ENCODE measurements at regions not wholly inside any gene's neighbourhood (a gene's known extent, or its start where the extent isn't known, plus 50 kb on each side); places are given as distances from the start of the nearest gene placed in this dataset.

- H3K4me3 ChIP-seq = no peak overlapping the region
- no peak for DNase-seq (ENCODE audit: low spot score in 2 of 2)
- no peaks in the 10 kb centered on the region for H3K27me3 ChIP-seq
- no peak overlapping the region for H3K27ac ChIP-seq
- no peaks in the 10 kb centered on the region for H3K36me3 ChIP-seq
- WGBS = 75% methylated on average over 4 of the region's 4 CpGs
- no peaks in the 10 kb centered on the region for H3K9me3 ChIP-seq
- peaks cover 4% of the 10 kb centered on the region for H3K4me1 ChIP-seq
- TF ChIP-seq POLR2AphosphoS5 (IDR thresholded peaks at IDR 0.05) (no peak), EP300 (IDR thresholded peaks at IDR 0.05) (no peak), CTCF (IDR thresholded peaks at IDR 0.05) (no peak), POLR2A (IDR thresholded peaks at IDR 0.05) (no peak)
These were observed 82.7 kb upstream of the ASIC2 start for GRCh38 chr17:33375783-33376182.

- no peak for DNase-seq (ENCODE audit: low spot score in 2 of 2)
- 92% methylated on average over 3 of the region's 3 CpGs for WGBS
- no peak overlapping the region for H3K27ac ChIP-seq
- no peaks in the 10 kb centered on the region for H3K9me3 ChIP-seq
- H3K4me3 ChIP-seq = no peak overlapping the region
- TF ChIP-seq EP300 (IDR thresholded peaks at IDR 0.05) = no peak
- no peak for TF ChIP-seq POLR2AphosphoS5 (IDR thresholded peaks at IDR 0.05)
- H3K4me1 ChIP-seq = peaks cover 10% of the 10 kb centered on the region
- peaks cover 5% of the 10 kb centered on the region for H3K27me3 ChIP-seq
- H3K36me3 ChIP-seq = no peaks in the 10 kb centered on the region
These were observed 84.9 kb upstream of the ASIC2 start for GRCh38 chr17:33377837-33378595.

- DNase-seq (ENCODE audit: low spot score in 2 of 2) = no peak
- H3K27ac ChIP-seq = no peak overlapping the region
- H3K4me3 ChIP-seq = no peak overlapping the region
- 6% methylated on average over 4 of the region's 6 CpGs for WGBS
- H3K4me1 ChIP-seq = peaks cover 10% of the 10 kb centered on the region
- H3K9me3 ChIP-seq = no peaks in the 10 kb centered on the region
- H3K27me3 ChIP-seq = peaks cover 6% of the 10 kb centered on the region
- H3K36me3 ChIP-seq = no peaks in the 10 kb centered on the region
- TF ChIP-seq POLR2A (IDR thresholded peaks at IDR 0.05) (no peak), EP300 (IDR thresholded peaks at IDR 0.05) (no peak), CTCF (IDR thresholded peaks at IDR 0.05) (no peak), POLR2AphosphoS5 (IDR thresholded peaks at IDR 0.05) (no peak)
These were observed 88.1 kb upstream of the ASIC2 start for GRCh38 chr17:33381201-33381600.

GRCh38 chr17:33383488-33384023, 90.5 kb upstream of the ASIC2 start:
- WGBS = 72% methylated on average over 3 of the region's 3 CpGs
- DNase-seq (ENCODE audit: low spot score in 2 of 2) = no peak
- H3K9me3 ChIP-seq = no peaks in the 10 kb centered on the region
- H3K36me3 ChIP-seq = no peaks in the 10 kb centered on the region
- H3K27ac ChIP-seq = no peak overlapping the region
- peaks cover 10% of the 10 kb centered on the region for H3K4me1 ChIP-seq
- no peak overlapping the region for H3K4me3 ChIP-seq
- peaks cover 8% of the 10 kb centered on the region for H3K27me3 ChIP-seq
- TF ChIP-seq POLR2A (IDR thresholded peaks at IDR 0.05) = no peak
- TF ChIP-seq POLR2AphosphoS5 (IDR thresholded peaks at IDR 0.05) = no peak
- no peak for TF ChIP-seq CTCF (IDR thresholded peaks at IDR 0.05)
- TF ChIP-seq EP300 (IDR thresholded peaks at IDR 0.05) = no peak

- H3K4me1 ChIP-seq = peaks cover 10% of the 10 kb centered on the region
- no peak for DNase-seq (ENCODE audit: low spot score in 2 of 2)
- no peak for TF ChIP-seq EP300 (IDR thresholded peaks at IDR 0.05)
- no peak for TF ChIP-seq CTCF (IDR thresholded peaks at IDR 0.05)
- no peak for TF ChIP-seq POLR2AphosphoS5 (IDR thresholded peaks at IDR 0.05)
- TF ChIP-seq POLR2A (IDR thresholded peaks at IDR 0.05) = no peak
- H3K9me3 ChIP-seq = no peaks in the 10 kb centered on the region
- 36% methylated on average over 4 of the region's 4 CpGs for WGBS
- no peaks in the 10 kb centered on the region for H3K36me3 ChIP-seq
- peaks cover 8% of the 10 kb centered on the region for H3K27me3 ChIP-seq
- H3K4me3 ChIP-seq = no peak overlapping the region
- H3K27ac ChIP-seq = no peak overlapping the region
These were observed 92.0 kb upstream of the ASIC2 start for GRCh38 chr17:33385133-33385532.
